ENCODE measurements at regions not wholly inside any gene's neighbourhood (a gene's known extent, or its start where the extent isn't known, plus 50 kb on each side); places are given as distances from the start of the nearest gene placed in this dataset.

DNA sequence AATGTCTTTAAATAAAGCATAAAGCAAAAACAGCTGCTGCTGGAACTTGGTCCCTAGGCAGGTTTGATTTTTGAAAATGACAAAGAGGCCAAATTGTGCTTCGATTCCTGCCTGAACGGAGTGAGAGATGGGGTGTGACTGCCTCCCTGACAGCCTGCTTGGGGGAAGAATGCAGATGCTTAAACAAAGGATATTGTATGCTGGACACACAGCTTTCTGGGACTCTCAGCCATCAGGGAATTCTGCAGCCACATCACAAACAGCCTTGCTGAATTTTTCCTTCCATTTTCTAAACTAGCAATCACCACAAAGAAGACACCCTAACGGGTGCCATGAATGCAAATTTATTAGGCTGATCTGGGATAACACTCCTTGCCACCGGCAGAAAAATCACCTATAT, 83.9 kb upstream of the CPEB2 start:
- TF ChIP-seq, protein P1, sequence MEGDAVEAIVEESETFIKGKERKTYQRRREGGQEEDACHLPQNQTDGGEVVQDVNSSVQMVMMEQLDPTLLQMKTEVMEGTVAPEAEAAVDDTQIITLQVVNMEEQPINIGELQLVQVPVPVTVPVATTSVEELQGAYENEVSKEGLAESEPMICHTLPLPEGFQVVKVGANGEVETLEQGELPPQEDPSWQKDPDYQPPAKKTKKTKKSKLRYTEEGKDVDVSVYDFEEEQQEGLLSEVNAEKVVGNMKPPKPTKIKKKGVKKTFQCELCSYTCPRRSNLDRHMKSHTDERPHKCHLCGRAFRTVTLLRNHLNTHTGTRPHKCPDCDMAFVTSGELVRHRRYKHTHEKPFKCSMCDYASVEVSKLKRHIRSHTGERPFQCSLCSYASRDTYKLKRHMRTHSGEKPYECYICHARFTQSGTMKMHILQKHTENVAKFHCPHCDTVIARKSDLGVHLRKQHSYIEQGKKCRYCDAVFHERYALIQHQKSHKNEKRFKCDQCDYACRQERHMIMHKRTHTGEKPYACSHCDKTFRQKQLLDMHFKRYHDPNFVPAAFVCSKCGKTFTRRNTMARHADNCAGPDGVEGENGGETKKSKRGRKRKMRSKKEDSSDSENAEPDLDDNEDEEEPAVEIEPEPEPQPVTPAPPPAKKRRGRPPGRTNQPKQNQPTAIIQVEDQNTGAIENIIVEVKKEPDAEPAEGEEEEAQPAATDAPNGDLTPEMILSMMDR (IDR thresholded peaks at IDR 0.05; ENCODE audit: low read depth, low read length, poor library complexity, severe bottlenecking): no peak
- no peak for TF ChIP-seq EZH2phosphoT487 (IDR thresholded peaks at IDR 0.05; ENCODE audit: borderline replicate concordance, low read length)

Measured in DOHH2 (cell line).